NCI-H2171 (cell line): ENCODE measurements at regions not wholly inside any gene's neighbourhood (a gene's known extent, or its start where the extent isn't known, plus 50 kb on each side); places are given as distances from the start of the nearest gene placed in this dataset.
A peak's percentile ranks its signal among the peaks of the same experiment; 100 is the strongest.

ENCODE experiments used
- DNase-seq: peaks from one replicate; lab custom pipeline; 2025; lab: John Stamatoyannopoulos, UW

- DNase-seq = no peak
Observed at GRCh38 chr6:12585497-12585958, 131.0 kb upstream of the PHACTR1 start.

- DNase-seq = no peak
Observed at GRCh38 chr6:12586721-12587480, 129.7 kb upstream of the PHACTR1 start.

- no peak for DNase-seq
Observed at GRCh38 chr6:12590901-12591300, 125.7 kb upstream of the PHACTR1 start.

- no peak for DNase-seq
Observed at GRCh38 chr6:12592634-12593033, 123.9 kb upstream of the PHACTR1 start.

GRCh38 chr6:12593771-12594529 is 122.6 kb upstream of the PHACTR1 start:
- DNase-seq = no peak

- no peak for DNase-seq
Observed at GRCh38 chr6:12594530-12594893, 122.1 kb upstream of the PHACTR1 start.

- DNase-seq = no peak
Observed at GRCh38 chr6:12595161-12595811, 121.3 kb upstream of the PHACTR1 start.

GRCh38 chr6:12596731-12597130 is 119.8 kb upstream of the PHACTR1 start:
- DNase-seq = no peak

- no peak for DNase-seq
Observed at GRCh38 chr6:12598919-12599318, 117.6 kb upstream of the PHACTR1 start.

- no peak for DNase-seq
Observed at GRCh38 chr6:12601881-12602280, 114.7 kb upstream of the PHACTR1 start.

- no peak for DNase-seq
Observed at GRCh38 chr6:12602342-12602741, 114.2 kb upstream of the PHACTR1 start.

GRCh38 chr6:12602951-12603672 is 113.5 kb upstream of the PHACTR1 start:
- DNase-seq = no peak

GRCh38 chr6:12603673-12604049 is 112.9 kb upstream of the PHACTR1 start:
- no peak for DNase-seq

GRCh38 chr6:12605888-12606345 is 110.7 kb upstream of the PHACTR1 start:
- peak; percentile 47 for DNase-seq

- no peak for DNase-seq
Observed at GRCh38 chr6:12606616-12607015, 110.0 kb upstream of the PHACTR1 start.

- no peak for DNase-seq
Observed at GRCh38 chr6:12608016-12608860, 108.3 kb upstream of the PHACTR1 start.

GRCh38 chr6:12608874-12609273 is 107.7 kb upstream of the PHACTR1 start:
- DNase-seq = no peak

GRCh38 chr6:12609751-12610150 is 106.8 kb upstream of the PHACTR1 start:
- DNase-seq = no peak

- no peak for DNase-seq
Observed at GRCh38 chr6:12610862-12611261, 105.7 kb upstream of the PHACTR1 start.

- no peak for DNase-seq
Observed at GRCh38 chr6:12613811-12614210, 102.8 kb upstream of the PHACTR1 start.

GRCh38 chr6:12614456-12614855 is 102.1 kb upstream of the PHACTR1 start:
- DNase-seq = no peak
